ENCODE measurements at regions not wholly inside any gene's neighbourhood (a gene's known extent, or its start where the extent isn't known, plus 50 kb on each side); places are given as distances from the start of the nearest gene placed in this dataset.
A peak's percentile ranks its signal among the peaks of the same experiment; 100 is the strongest.

DNA sequence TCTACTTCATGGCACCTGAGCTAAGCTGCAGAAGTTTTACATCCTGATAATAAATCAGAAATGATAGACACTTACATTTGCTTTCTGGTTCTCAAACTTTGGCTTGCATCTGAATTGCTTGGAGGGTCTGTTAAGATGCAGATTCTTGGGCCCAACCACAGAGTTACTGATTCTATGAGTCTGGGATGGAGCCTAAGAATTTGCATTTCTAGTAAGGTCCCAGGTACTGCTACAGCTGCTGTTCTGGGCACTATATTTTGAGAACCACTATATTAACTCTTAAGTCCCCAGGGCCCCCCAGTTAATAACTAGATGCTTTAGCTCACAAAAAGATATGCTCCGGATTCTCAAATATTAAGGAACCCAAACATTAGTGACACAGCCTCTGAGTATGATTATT, 69.8 kb upstream of the DAB2 start:
- no peak overlapping the region for H3K4me3 Mint-ChIP-seq (ENCODE audit: unreplicated experiment)
- H3K36me3 Mint-ChIP-seq (ENCODE audit: low read depth) = peaks cover 8% of the 10 kb centered on the region
- DNase-seq (ENCODE audit: low spot score) = no peak
- peak overlapping the region; percentile 97 for H3K27ac Mint-ChIP-seq (ENCODE audit: unreplicated experiment)
- TF ChIP-seq, protein P1, sequence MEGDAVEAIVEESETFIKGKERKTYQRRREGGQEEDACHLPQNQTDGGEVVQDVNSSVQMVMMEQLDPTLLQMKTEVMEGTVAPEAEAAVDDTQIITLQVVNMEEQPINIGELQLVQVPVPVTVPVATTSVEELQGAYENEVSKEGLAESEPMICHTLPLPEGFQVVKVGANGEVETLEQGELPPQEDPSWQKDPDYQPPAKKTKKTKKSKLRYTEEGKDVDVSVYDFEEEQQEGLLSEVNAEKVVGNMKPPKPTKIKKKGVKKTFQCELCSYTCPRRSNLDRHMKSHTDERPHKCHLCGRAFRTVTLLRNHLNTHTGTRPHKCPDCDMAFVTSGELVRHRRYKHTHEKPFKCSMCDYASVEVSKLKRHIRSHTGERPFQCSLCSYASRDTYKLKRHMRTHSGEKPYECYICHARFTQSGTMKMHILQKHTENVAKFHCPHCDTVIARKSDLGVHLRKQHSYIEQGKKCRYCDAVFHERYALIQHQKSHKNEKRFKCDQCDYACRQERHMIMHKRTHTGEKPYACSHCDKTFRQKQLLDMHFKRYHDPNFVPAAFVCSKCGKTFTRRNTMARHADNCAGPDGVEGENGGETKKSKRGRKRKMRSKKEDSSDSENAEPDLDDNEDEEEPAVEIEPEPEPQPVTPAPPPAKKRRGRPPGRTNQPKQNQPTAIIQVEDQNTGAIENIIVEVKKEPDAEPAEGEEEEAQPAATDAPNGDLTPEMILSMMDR (IDR thresholded peaks at IDR 0.05) = no peak
- peaks cover 46% of the 10 kb centered on the region for H3K4me1 Mint-ChIP-seq (ENCODE audit: low read depth)
- H3K9me3 Mint-ChIP-seq (ENCODE audit: low read depth) = peaks cover 21% of the 10 kb centered on the region
- H3K27me3 Mint-ChIP-seq (ENCODE audit: low read depth) = no peaks in the 10 kb centered on the region

DNA sequence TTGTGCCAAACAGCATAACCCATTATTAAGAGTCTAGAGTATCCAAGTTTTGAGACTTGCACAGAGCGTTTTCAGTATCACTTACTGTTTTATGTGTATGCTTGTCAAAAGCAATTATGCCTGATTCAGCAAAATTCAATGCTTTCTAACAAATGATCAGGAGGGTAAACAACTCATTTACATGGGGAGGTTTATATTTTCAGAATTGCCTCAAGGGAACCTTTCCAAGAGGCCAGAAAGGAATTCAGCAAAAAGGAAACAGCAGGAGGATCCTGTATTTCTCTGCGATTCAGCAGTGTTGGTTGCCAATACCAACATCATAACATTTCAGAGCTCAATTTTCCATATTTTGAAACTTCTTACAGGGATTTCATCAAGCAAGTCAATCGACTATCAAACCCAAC, 69.3 kb upstream of the DAB2 start:
- peak overlapping the region; percentile 97 for H3K27ac Mint-ChIP-seq (ENCODE audit: unreplicated experiment)
- H3K27me3 Mint-ChIP-seq (ENCODE audit: low read depth) = no peaks in the 10 kb centered on the region
- H3K9me3 Mint-ChIP-seq (ENCODE audit: low read depth) = peaks cover 23% of the 10 kb centered on the region
- TF ChIP-seq, protein P1 (IDR thresholded peaks at IDR 0.05) = no peak
- H3K4me1 Mint-ChIP-seq (ENCODE audit: low read depth) = peaks cover 42% of the 10 kb centered on the region
- peak overlapping the region; percentile 39 for H3K4me3 Mint-ChIP-seq (ENCODE audit: unreplicated experiment)
- H3K36me3 Mint-ChIP-seq (ENCODE audit: low read depth) = peaks cover 8% of the 10 kb centered on the region
- no peak for DNase-seq (ENCODE audit: low spot score)

DNA sequence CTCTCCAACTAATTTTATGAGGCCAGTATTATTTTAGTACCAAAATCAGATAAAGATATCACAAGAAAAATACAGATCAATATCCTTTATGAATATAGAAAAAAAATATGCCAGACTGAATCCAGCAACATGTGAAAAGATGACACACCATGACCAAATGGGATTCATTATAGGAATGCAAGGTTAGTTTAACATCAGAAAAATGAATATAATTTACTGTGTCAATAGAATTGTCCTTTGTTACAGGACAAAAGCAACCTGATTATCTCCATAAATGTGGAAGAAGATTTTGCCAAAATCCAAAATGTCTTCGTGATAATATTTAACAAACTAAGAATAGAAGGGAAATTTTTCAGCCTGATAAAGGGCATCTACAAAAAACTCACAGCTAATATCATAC, 66.4 kb upstream of the DAB2 start:
- H3K27me3 Mint-ChIP-seq (ENCODE audit: low read depth) = no peaks in the 10 kb centered on the region
- H3K27ac Mint-ChIP-seq (ENCODE audit: unreplicated experiment) = no peak overlapping the region
- H3K36me3 Mint-ChIP-seq (ENCODE audit: low read depth) = peaks cover 8% of the 10 kb centered on the region
- H3K4me1 Mint-ChIP-seq (ENCODE audit: low read depth) = peaks cover 30% of the 10 kb centered on the region
- peaks cover 21% of the 10 kb centered on the region for H3K9me3 Mint-ChIP-seq (ENCODE audit: low read depth)
- H3K4me3 Mint-ChIP-seq (ENCODE audit: unreplicated experiment) = no peak overlapping the region
- TF ChIP-seq, protein P1 (IDR thresholded peaks at IDR 0.05) = no peak
- DNase-seq (ENCODE audit: low spot score) = no peak

DNA sequence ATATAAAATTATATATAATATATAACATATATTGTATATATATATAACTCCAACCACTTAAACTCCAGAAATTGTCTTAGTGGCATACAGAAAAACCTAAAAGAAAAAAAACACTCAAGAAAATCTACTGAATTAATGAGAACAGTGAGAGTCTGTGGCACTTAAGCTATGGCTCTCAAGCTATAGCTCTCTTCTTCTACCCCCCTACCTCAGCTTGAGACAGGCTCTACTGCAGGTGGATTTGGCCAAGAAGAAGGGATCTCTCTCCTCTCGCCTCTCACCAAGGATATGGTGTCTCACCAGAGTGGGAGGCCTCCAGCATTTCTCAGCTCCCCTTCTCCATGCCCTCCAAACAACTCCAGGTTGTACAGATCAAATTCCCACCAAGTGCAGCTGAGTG, 64.5 kb upstream of the DAB2 start:
- peaks cover 8% of the 10 kb centered on the region for H3K36me3 Mint-ChIP-seq (ENCODE audit: low read depth)
- H3K9me3 Mint-ChIP-seq (ENCODE audit: low read depth) = peaks cover 21% of the 10 kb centered on the region

DNA sequence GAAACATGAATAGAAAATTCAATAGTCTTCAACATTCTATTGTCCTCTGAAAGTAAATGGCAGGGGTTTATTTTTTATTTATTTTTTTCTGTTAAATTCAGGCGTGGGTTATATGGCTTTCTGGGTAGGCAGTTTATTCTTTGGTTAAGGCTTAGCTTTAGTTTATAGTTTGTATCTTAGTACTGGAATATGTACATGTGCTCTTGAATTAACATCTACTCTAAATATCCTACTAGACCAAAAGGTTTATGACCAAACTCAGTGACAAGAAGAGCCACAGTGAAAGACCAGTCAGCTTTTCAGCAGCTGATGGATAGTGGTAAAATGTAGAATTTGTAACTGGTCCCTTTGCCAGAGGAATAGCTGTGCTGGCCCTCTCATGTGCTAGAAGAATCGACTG, 62.0 kb upstream of the DAB2 start:
- peaks cover 15% of the 10 kb centered on the region for H3K9me3 Mint-ChIP-seq (ENCODE audit: low read depth)
- H3K4me3 Mint-ChIP-seq (ENCODE audit: unreplicated experiment) = no peak overlapping the region
- H3K4me1 Mint-ChIP-seq (ENCODE audit: low read depth) = peaks cover 12% of the 10 kb centered on the region
- DNase-seq (ENCODE audit: low spot score) = no peak
- H3K27ac Mint-ChIP-seq (ENCODE audit: unreplicated experiment) = no peak overlapping the region
- peaks cover 6% of the 10 kb centered on the region for H3K36me3 Mint-ChIP-seq (ENCODE audit: low read depth)
- no peaks in the 10 kb centered on the region for H3K27me3 Mint-ChIP-seq (ENCODE audit: low read depth)
- TF ChIP-seq, protein P1 (IDR thresholded peaks at IDR 0.05) = no peak

More for the DNA sequence above, 64.5 kb upstream of the DAB2 start:
- Mint-ChIP-seq H3K4me3 (ENCODE audit: unreplicated experiment) (no peak overlapping the region), H3K27me3 (ENCODE audit: low read depth) (no peaks in the 10 kb centered on the region), H3K27ac (ENCODE audit: unreplicated experiment) (no peak overlapping the region), H3K4me1 (ENCODE audit: low read depth) (peaks cover 22% of the 10 kb centered on the region)
- TF ChIP-seq, protein P1 (IDR thresholded peaks at IDR 0.05) = no peak
- DNase-seq (ENCODE audit: low spot score) = no peak
